Neural progenitor cell (in vitro differentiated cells): ENCODE measurements at regions not wholly inside any gene's neighbourhood (a gene's known extent, or its start where the extent isn't known, plus 50 kb on each side); places are given as distances from the start of the nearest gene placed in this dataset.
"Not testable (repeated sequence)": the region's sequence is repeated elsewhere in the genome, so short reads cannot be mapped to it uniquely, and the experiment has no call there.

Experiments used
- DNase-seq: peaks from one replicate; pipeline ENCODE4 v3.0.0-alpha.2; 2016; ENCODE audit warnings: low spot score
- H2AFZ ChIP-seq: fragments of 200-600 bp; sonication (generic); replicated peaks from 2 replicates; pipeline ENCODE4 v1.6.1; 2016; ENCODE audit warnings: antibody characterized with exemption
- H3F3A ChIP-seq: fragments of 200-600 bp; sonication (generic); 2 replicates; pipeline ENCODE4 v1.6.1; 2016; ENCODE audit warnings: antibody characterized with exemption, low read depth
- H3K27ac ChIP-seq: fragments of 200-600 bp; sonication (generic); 2 replicates; pipeline ENCODE4 v1.5.1; 2016; ENCODE audit warnings: mild to moderate bottlenecking
- H3K27me3 ChIP-seq: fragments of 200-600 bp; sonication (generic); 2 replicates; pipeline ENCODE4 v1.6.1; 2016; ENCODE audit warnings: mild to moderate bottlenecking, moderate library complexity
- H3K36me3 ChIP-seq: fragments of 200-600 bp; sonication (generic); 2 replicates; pipeline ENCODE4 v1.5.1; 2016
- H3K4me1 ChIP-seq: fragments of 200-600 bp; sonication (generic); 2 replicates; pipeline ENCODE4 v1.6.1; 2016; ENCODE audit warnings: mixed run types
- H3K4me2 ChIP-seq: fragments of 200-600 bp; sonication (generic); 2 replicates; pipeline ENCODE4 v1.6.1; 2016
- H3K4me3 ChIP-seq: fragments of 200-600 bp; sonication (generic); 2 replicates; pipeline ENCODE4 v1.5.1; 2016
- H3K79me2 ChIP-seq: fragments of 200-600 bp; sonication (generic); 2 replicates; pipeline ENCODE4 v1.6.1; 2016; ENCODE audit warnings: low read depth
- H3K9ac ChIP-seq: fragments of 200-600 bp; sonication (generic); 2 replicates; pipeline ENCODE4 v1.6.1; 2016
- H3K9me3 ChIP-seq: fragments of 200-600 bp; sonication (generic); 2 replicates; pipeline ENCODE4 v1.5.1; 2016; ENCODE audit warnings: low read depth
- H4K20me1 ChIP-seq: fragments of 200-600 bp; sonication (generic); 2 replicates; pipeline ENCODE4 v1.6.1; 2016; ENCODE audit warnings: low read depth
- H3K27ac Mint-ChIP-seq: 3 replicates; pipeline ENCODE4 v1.8.0; 2021; ENCODE audit warnings: mixed read lengths
- H3K27me3 Mint-ChIP-seq: 2 replicates; pipeline ENCODE4 v1.8.0; 2022; ENCODE audit warnings: low read depth, mild to moderate bottlenecking, inconsistent platforms, moderate library complexity, mixed read lengths; ENCODE audit not compliant: insufficient read depth
- H3K36me3 Mint-ChIP-seq: 3 replicates; pipeline ENCODE4 v1.8.0; 2021; ENCODE audit warnings: mixed read lengths
- H3K4me1 Mint-ChIP-seq: 3 replicates; pipeline ENCODE4 v1.8.0; 2021; ENCODE audit warnings: mixed read lengths
- H3K4me3 Mint-ChIP-seq: 3 replicates; pipeline ENCODE4 v1.8.0; 2021; ENCODE audit warnings: mild to moderate bottlenecking, moderate library complexity, mixed read lengths
- H3K9me3 Mint-ChIP-seq: 3 replicates; pipeline ENCODE4 v1.8.0; 2020; ENCODE audit warnings: mixed read lengths
- CTCF ChIP-seq: fragments of 200-600 bp; sonication (generic); IDR thresholded peaks from 2 replicates; pipeline ENCODE4 v1.5.1; 2017; ENCODE audit warnings: antibody characterized with exemption, mild to moderate bottlenecking
- EZH2 ChIP-seq: fragments of 200-600 bp; sonication (generic); IDR thresholded peaks from 2 replicates; pipeline ENCODE4 v1.6.1; 2017; ENCODE audit warnings: antibody characterized with exemption, mild to moderate bottlenecking, moderate library complexity
- EZH2phosphoT487 ChIP-seq: fragments of 200-600 bp; sonication (generic); IDR thresholded peaks from 2 replicates; pipeline ENCODE4 v1.6.1; 2017; ENCODE audit warnings: antibody characterized with exemption

GRCh38 chr7:91468256-91468655, 204.0 kb downstream of the FZD1 start:
- no peak overlapping the region for H3K4me3 ChIP-seq
- Mint-ChIP-seq H3K36me3 (no peaks in the 10 kb centered on the region), H3K27me3 (no peaks in the 10 kb centered on the region), H3K4me1 (no peaks in the 10 kb centered on the region), H3K27ac (no peak overlapping the region), H3K4me3 (no peak overlapping the region), H3K9me3 (peaks cover 8% of the 10 kb centered on the region)
- no peaks in the 10 kb centered on the region for H3K27me3 ChIP-seq
- H3K4me2 ChIP-seq = no peak overlapping the region
- DNase-seq = no peak
- no peak overlapping the region for H3K9ac ChIP-seq
- no peaks in the 10 kb centered on the region for H3K36me3 ChIP-seq
- H3F3A ChIP-seq = no peaks in the 10 kb centered on the region
- no peaks in the 10 kb centered on the region for H3K4me1 ChIP-seq
- H3K79me2 ChIP-seq = no peaks in the 10 kb centered on the region
- peaks cover 2% of the 10 kb centered on the region for H3K9me3 ChIP-seq
- no peak overlapping the region for H2AFZ ChIP-seq
- H3K27ac ChIP-seq = no peak overlapping the region
- TF ChIP-seq EZH2phosphoT487 (no peak), EZH2 (no peak), CTCF (no peak)
- H4K20me1 ChIP-seq = no peaks in the 10 kb centered on the region

GRCh38 chr7:91473619-91474018, 209.4 kb downstream of the FZD1 start:
- H3F3A ChIP-seq = no peaks in the 10 kb centered on the region

GRCh38 chr7:91474074-91474473, 209.8 kb downstream of the FZD1 start:
- peaks cover 26% of the 10 kb centered on the region for H3K9me3 Mint-ChIP-seq
- H3K4me3 Mint-ChIP-seq = no peak overlapping the region
- no peak overlapping the region for H3K27ac Mint-ChIP-seq
- H3K4me1 Mint-ChIP-seq = no peaks in the 10 kb centered on the region
- Histone ChIP-seq H3K4me1 (no peaks in the 10 kb centered on the region), H3F3A (no peaks in the 10 kb centered on the region), H3K27ac (no peak overlapping the region), H3K9ac (no peak overlapping the region), H4K20me1 (no peaks in the 10 kb centered on the region), H3K79me2 (no peaks in the 10 kb centered on the region), H3K4me2 (no peak overlapping the region), H3K36me3 (no peaks in the 10 kb centered on the region), H3K9me3 (peaks cover 17% of the 10 kb centered on the region), H3K4me3 (no peak overlapping the region), H2AFZ (no peak overlapping the region), H3K27me3 (no peaks in the 10 kb centered on the region)
- no peaks in the 10 kb centered on the region for H3K27me3 Mint-ChIP-seq
- TF ChIP-seq CTCF (no peak), EZH2 (no peak), EZH2phosphoT487 (no peak)
- DNase-seq = no peak
- no peaks in the 10 kb centered on the region for H3K36me3 Mint-ChIP-seq

More at GRCh38 chr7:91473619-91474018, 209.4 kb downstream of the FZD1 start:
- no peak overlapping the region for H3K4me2 ChIP-seq
- H3K36me3 ChIP-seq = no peaks in the 10 kb centered on the region
- DNase-seq = no peak
- H3K9me3 ChIP-seq = peaks cover 17% of the 10 kb centered on the region
- no peak overlapping the region for H3K9ac ChIP-seq
- Mint-ChIP-seq H3K27me3 (no peaks in the 10 kb centered on the region), H3K36me3 (no peaks in the 10 kb centered on the region), H3K27ac (no peak overlapping the region), H3K9me3 (peaks cover 26% of the 10 kb centered on the region), H3K4me3 (no peak overlapping the region), H3K4me1 (no peaks in the 10 kb centered on the region)
- TF ChIP-seq EZH2 = no peak
- no peak for TF ChIP-seq CTCF
- TF ChIP-seq EZH2phosphoT487 = no peak
- H3K79me2 ChIP-seq = no peaks in the 10 kb centered on the region
- H2AFZ ChIP-seq = no peak overlapping the region
- no peak overlapping the region for H3K4me3 ChIP-seq
- no peaks in the 10 kb centered on the region for H4K20me1 ChIP-seq
- H3K4me1 ChIP-seq = no peaks in the 10 kb centered on the region
- H3K27ac ChIP-seq = no peak overlapping the region
- H3K27me3 ChIP-seq = no peaks in the 10 kb centered on the region

GRCh38 chr7:91480470-91480869, 216.2 kb downstream of the FZD1 start:
- not testable (repeated sequence) for H3K36me3 ChIP-seq, H3K9ac ChIP-seq, H3K36me3 Mint-ChIP-seq, H3K4me1 ChIP-seq, H3K4me3 ChIP-seq, H3F3A ChIP-seq, H3K79me2 ChIP-seq, H3K4me3 Mint-ChIP-seq, H3K27ac ChIP-seq, H2AFZ ChIP-seq, H3K27me3 ChIP-seq, H3K9me3 ChIP-seq, H3K4me2 ChIP-seq, DNase-seq, H3K27me3 Mint-ChIP-seq, H4K20me1 ChIP-seq, H3K27ac Mint-ChIP-seq, H3K4me1 Mint-ChIP-seq
- H3K9me3 Mint-ChIP-seq = peaks cover 19% of the 10 kb centered on the region
